Neural progenitor cell (in vitro differentiated cells): ENCODE measurements at regions not wholly inside any gene's neighbourhood (a gene's known extent, or its start where the extent isn't known, plus 50 kb on each side); places are given as distances from the start of the nearest gene placed in this dataset.

Experiments
- DNase-seq: peaks from one replicate; pipeline ENCODE4 v3.0.0-alpha.2; 2016; ENCODE audit warnings: low spot score
- H2AFZ ChIP-seq: fragments of 200-600 bp; sonication (generic); replicated peaks from 2 replicates; pipeline ENCODE4 v1.6.1; 2016; ENCODE audit warnings: antibody characterized with exemption
- H3F3A ChIP-seq: fragments of 200-600 bp; sonication (generic); 2 replicates; pipeline ENCODE4 v1.6.1; 2016; ENCODE audit warnings: antibody characterized with exemption, low read depth
- H3K27ac ChIP-seq: fragments of 200-600 bp; sonication (generic); 2 replicates; pipeline ENCODE4 v1.5.1; 2016; ENCODE audit warnings: mild to moderate bottlenecking
- H3K27me3 ChIP-seq: fragments of 200-600 bp; sonication (generic); 2 replicates; pipeline ENCODE4 v1.6.1; 2016; ENCODE audit warnings: mild to moderate bottlenecking, moderate library complexity
- H3K36me3 ChIP-seq: fragments of 200-600 bp; sonication (generic); 2 replicates; pipeline ENCODE4 v1.5.1; 2016
- H3K4me1 ChIP-seq: fragments of 200-600 bp; sonication (generic); 2 replicates; pipeline ENCODE4 v1.6.1; 2016; ENCODE audit warnings: mixed run types
- H3K4me2 ChIP-seq: fragments of 200-600 bp; sonication (generic); 2 replicates; pipeline ENCODE4 v1.6.1; 2016
- H3K4me3 ChIP-seq: fragments of 200-600 bp; sonication (generic); 2 replicates; pipeline ENCODE4 v1.5.1; 2016
- H3K79me2 ChIP-seq: fragments of 200-600 bp; sonication (generic); 2 replicates; pipeline ENCODE4 v1.6.1; 2016; ENCODE audit warnings: low read depth
- H3K9ac ChIP-seq: fragments of 200-600 bp; sonication (generic); 2 replicates; pipeline ENCODE4 v1.6.1; 2016
- H3K9me3 ChIP-seq: fragments of 200-600 bp; sonication (generic); 2 replicates; pipeline ENCODE4 v1.5.1; 2016; ENCODE audit warnings: low read depth
- H4K20me1 ChIP-seq: fragments of 200-600 bp; sonication (generic); 2 replicates; pipeline ENCODE4 v1.6.1; 2016; ENCODE audit warnings: low read depth
- H3K27ac Mint-ChIP-seq: 3 replicates; pipeline ENCODE4 v1.8.0; 2021; ENCODE audit warnings: mixed read lengths
- H3K27me3 Mint-ChIP-seq: 2 replicates; pipeline ENCODE4 v1.8.0; 2022; ENCODE audit warnings: low read depth, mild to moderate bottlenecking, inconsistent platforms, moderate library complexity, mixed read lengths; ENCODE audit not compliant: insufficient read depth
- H3K36me3 Mint-ChIP-seq: 3 replicates; pipeline ENCODE4 v1.8.0; 2021; ENCODE audit warnings: mixed read lengths
- H3K4me1 Mint-ChIP-seq: 3 replicates; pipeline ENCODE4 v1.8.0; 2021; ENCODE audit warnings: mixed read lengths
- H3K4me3 Mint-ChIP-seq: 3 replicates; pipeline ENCODE4 v1.8.0; 2021; ENCODE audit warnings: mild to moderate bottlenecking, moderate library complexity, mixed read lengths
- H3K9me3 Mint-ChIP-seq: 3 replicates; pipeline ENCODE4 v1.8.0; 2020; ENCODE audit warnings: mixed read lengths
- EZH2 ChIP-seq: fragments of 200-600 bp; sonication (generic); IDR thresholded peaks from 2 replicates; pipeline ENCODE4 v1.6.1; 2017; ENCODE audit warnings: antibody characterized with exemption, mild to moderate bottlenecking, moderate library complexity
- EZH2phosphoT487 ChIP-seq: fragments of 200-600 bp; sonication (generic); IDR thresholded peaks from 2 replicates; pipeline ENCODE4 v1.6.1; 2017; ENCODE audit warnings: antibody characterized with exemption
- TF ChIP-seq, protein P1 (sequence below): fragments of 200-600 bp; sonication (generic); IDR thresholded peaks from 2 replicates; pipeline ENCODE4 v1.5.1; 2017; ENCODE audit warnings: antibody characterized with exemption, mild to moderate bottlenecking

DNA sequence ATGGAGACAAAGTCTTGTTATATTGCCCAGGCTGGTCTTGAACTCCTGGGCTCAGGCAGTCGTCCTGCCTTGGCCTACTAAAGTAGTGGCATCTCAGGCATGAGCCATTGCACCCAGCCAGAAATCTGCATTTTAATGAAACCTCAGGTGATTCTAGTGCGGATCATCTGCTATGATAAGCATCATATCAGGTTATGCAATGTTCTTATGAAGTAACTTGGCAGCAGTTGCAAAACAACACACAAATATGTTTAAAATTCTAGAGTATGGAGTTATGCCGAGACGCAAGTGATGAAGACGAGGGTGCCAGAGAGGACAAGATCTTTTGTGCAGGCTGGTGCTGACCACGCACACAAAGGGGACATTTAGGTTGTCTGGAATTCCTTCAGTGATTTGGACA lies 153.2 kb upstream of the MEF2C start:
- Mint-ChIP-seq H3K4me1 (peaks cover 14% of the 10 kb centered on the region), H3K36me3 (no peaks in the 10 kb centered on the region), H3K27me3 (no peaks in the 10 kb centered on the region), H3K4me3 (no peak overlapping the region), H3K27ac (no peak overlapping the region), H3K9me3 (no peaks in the 10 kb centered on the region)
- Histone ChIP-seq H3F3A (no peaks in the 10 kb centered on the region), H3K9ac (no peak overlapping the region), H3K4me3 (no peak overlapping the region), H3K4me1 (peaks cover 8% of the 10 kb centered on the region), H3K9me3 (no peaks in the 10 kb centered on the region), H3K27ac (no peak overlapping the region), H3K79me2 (no peaks in the 10 kb centered on the region), H2AFZ (no peak overlapping the region), H3K36me3 (no peaks in the 10 kb centered on the region), H3K27me3 (no peaks in the 10 kb centered on the region), H3K4me2 (no peak overlapping the region), H4K20me1 (no peaks in the 10 kb centered on the region)
- DNase-seq: no peak
- TF ChIP-seq EZH2: no peak
- TF ChIP-seq EZH2phosphoT487: no peak
- TF ChIP-seq, protein P1, sequence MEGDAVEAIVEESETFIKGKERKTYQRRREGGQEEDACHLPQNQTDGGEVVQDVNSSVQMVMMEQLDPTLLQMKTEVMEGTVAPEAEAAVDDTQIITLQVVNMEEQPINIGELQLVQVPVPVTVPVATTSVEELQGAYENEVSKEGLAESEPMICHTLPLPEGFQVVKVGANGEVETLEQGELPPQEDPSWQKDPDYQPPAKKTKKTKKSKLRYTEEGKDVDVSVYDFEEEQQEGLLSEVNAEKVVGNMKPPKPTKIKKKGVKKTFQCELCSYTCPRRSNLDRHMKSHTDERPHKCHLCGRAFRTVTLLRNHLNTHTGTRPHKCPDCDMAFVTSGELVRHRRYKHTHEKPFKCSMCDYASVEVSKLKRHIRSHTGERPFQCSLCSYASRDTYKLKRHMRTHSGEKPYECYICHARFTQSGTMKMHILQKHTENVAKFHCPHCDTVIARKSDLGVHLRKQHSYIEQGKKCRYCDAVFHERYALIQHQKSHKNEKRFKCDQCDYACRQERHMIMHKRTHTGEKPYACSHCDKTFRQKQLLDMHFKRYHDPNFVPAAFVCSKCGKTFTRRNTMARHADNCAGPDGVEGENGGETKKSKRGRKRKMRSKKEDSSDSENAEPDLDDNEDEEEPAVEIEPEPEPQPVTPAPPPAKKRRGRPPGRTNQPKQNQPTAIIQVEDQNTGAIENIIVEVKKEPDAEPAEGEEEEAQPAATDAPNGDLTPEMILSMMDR: no peak

DNA sequence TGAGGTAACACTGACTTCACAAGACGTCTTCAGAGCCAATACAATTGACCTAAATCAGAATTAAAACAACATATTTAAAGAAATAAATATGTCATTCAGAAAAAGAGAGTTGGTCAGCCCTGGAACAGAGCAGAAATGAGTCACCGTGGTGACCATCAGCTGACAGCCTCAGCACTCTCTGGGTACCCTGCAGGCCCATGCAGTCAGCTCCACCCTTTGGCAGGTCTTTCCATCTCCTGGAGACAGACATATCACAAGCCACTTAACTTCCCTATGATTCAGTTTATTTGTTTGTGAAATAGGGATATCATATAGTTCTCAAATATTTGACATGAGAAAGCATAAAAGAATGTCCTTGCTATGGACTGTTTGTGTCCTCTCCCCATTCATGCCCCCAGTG lies 151.6 kb upstream of the MEF2C start:
- Histone ChIP-seq H3K9ac (no peak overlapping the region), H3K36me3 (no peaks in the 10 kb centered on the region), H3K27me3 (no peaks in the 10 kb centered on the region), H3K4me3 (no peak overlapping the region), H3K9me3 (no peaks in the 10 kb centered on the region), H3K4me2 (peak overlapping the region; percentile 1), H3K27ac (no peak overlapping the region), H3K4me1 (peaks cover 8% of the 10 kb centered on the region), H4K20me1 (no peaks in the 10 kb centered on the region), H2AFZ (no peak overlapping the region), H3F3A (no peaks in the 10 kb centered on the region), H3K79me2 (no peaks in the 10 kb centered on the region)
- DNase-seq: no peak
- no peak for TF ChIP-seq EZH2phosphoT487
- no peak for TF ChIP-seq EZH2
- TF ChIP-seq, protein P1: no peak
- no peaks in the 10 kb centered on the region for H3K9me3 Mint-ChIP-seq
- no peaks in the 10 kb centered on the region for H3K36me3 Mint-ChIP-seq
- peaks cover 14% of the 10 kb centered on the region for H3K4me1 Mint-ChIP-seq
- no peak overlapping the region for H3K4me3 Mint-ChIP-seq
- no peak overlapping the region for H3K27ac Mint-ChIP-seq
- no peaks in the 10 kb centered on the region for H3K27me3 Mint-ChIP-seq

DNA sequence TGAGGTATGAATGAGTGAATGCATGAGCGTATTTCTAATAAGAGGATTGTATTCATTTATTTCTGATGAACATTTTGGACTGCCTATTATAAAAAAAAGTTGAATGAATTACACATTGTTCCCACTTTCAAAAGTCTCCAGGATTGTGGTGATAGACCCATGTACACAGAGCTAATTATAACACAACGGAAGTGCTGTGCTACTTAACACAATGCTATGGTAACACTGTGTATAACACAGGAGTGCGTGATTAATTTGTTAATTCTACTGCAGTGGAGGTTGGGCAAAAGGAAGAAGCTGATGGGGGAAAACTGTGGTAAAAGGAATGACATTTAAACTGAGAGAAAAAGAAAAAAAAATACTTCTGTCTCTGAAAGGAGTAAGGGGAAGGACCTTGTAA lies 147.8 kb upstream of the MEF2C start:
- H3K27ac Mint-ChIP-seq: no peak overlapping the region
- peaks cover 3% of the 10 kb centered on the region for H3K27me3 Mint-ChIP-seq
- no peaks in the 10 kb centered on the region for H3K79me2 ChIP-seq

More for the DNA sequence above, 147.8 kb upstream of the MEF2C start:
- H3K27me3 ChIP-seq: no peaks in the 10 kb centered on the region
- Mint-ChIP-seq H3K4me1 (peaks cover 6% of the 10 kb centered on the region), H3K36me3 (peaks cover 2% of the 10 kb centered on the region), H3K4me3 (no peak overlapping the region), H3K9me3 (peaks cover 15% of the 10 kb centered on the region)
- H3F3A ChIP-seq: no peaks in the 10 kb centered on the region
- no peak overlapping the region for H3K27ac ChIP-seq
- H3K4me1 ChIP-seq: peaks cover 8% of the 10 kb centered on the region
- H4K20me1 ChIP-seq: no peaks in the 10 kb centered on the region
- no peak overlapping the region for H2AFZ ChIP-seq
- TF ChIP-seq EZH2phosphoT487: no peak
- TF ChIP-seq, protein P1: no peak
- no peak for TF ChIP-seq EZH2
- H3K9me3 ChIP-seq: no peaks in the 10 kb centered on the region
- no peak for DNase-seq
- no peaks in the 10 kb centered on the region for H3K36me3 ChIP-seq
- H3K4me2 ChIP-seq: no peak overlapping the region
- no peak overlapping the region for H3K4me3 ChIP-seq
- no peak overlapping the region for H3K9ac ChIP-seq
